Stimulated activated naive CD4-positive, alpha-beta T cell treated with Interleukin-2 at 50 U/mL for 16 hours (primary cell): ENCODE measurements at regions not wholly inside any gene's neighbourhood (a gene's known extent, or its start where the extent isn't known, plus 50 kb on each side); places are given as distances from the start of the nearest gene placed in this dataset.
"Not testable (repeated sequence)": the region's sequence is repeated elsewhere in the genome, so short reads cannot be mapped to it uniquely, and the experiment has no call there.

Source experiments
- DNase-seq: peaks from one replicate; lab custom pipeline; 2025; lab: John Stamatoyannopoulos, UW

DNA sequence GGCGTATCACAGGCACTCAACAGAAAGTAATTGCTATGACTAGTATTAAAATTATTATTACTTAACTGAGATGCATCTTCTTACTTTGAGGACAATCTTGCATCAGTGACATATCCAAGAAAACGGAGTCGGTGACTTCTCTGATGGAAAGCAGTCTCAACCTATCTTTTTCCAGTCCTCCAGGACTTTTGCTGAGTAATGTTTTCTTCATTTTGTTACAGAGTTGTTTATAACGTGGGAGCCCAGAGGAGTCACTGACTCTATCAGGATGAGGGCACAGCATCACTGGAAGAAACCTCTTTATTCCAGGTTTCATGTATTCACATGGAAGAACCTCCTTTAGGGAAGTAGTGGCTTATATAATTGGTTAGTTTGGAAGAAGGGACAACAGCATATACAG is 51.5 kb upstream of the MELK start:
- no peak for DNase-seq

DNA sequence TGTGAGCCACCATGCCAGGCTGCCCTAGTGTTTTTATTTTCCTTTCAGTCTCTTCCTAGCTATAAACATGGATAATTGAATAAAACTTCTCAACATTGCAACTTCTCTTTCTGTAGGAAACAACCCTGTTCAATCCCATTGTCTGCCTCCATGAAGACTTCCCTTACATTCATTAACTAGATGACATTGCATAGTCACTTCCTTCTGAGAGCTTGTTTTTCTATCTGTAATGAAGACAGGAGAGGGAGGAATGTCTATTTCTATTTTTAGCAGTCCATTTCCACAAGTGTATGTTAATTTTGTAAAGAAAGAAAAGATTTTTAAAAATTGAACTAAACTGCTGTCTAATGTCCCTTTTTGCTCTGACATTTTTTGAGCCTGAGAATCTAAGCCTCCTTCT is 55.6 kb upstream of the MELK start:
- no peak for DNase-seq

DNA sequence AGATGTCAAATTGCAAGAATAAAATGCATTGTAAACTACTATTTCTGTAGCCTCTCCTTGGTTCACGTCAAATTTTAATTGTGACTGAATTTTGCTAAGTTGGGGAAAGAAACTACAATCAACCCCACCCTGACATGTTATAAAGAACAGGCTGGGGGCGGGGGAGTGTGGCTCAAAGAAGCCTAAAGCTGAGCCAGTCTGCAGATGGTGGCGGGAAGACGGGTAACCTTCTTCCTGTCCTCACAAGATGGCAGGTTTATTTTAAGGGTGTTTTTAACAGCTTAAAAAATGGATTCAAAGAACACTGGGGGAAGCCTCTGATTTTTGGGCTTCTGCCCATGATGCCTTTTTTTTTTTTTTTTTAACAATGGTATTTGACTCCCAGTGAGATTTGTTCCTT is 68.5 kb upstream of the MELK start:
- no peak for DNase-seq

DNA sequence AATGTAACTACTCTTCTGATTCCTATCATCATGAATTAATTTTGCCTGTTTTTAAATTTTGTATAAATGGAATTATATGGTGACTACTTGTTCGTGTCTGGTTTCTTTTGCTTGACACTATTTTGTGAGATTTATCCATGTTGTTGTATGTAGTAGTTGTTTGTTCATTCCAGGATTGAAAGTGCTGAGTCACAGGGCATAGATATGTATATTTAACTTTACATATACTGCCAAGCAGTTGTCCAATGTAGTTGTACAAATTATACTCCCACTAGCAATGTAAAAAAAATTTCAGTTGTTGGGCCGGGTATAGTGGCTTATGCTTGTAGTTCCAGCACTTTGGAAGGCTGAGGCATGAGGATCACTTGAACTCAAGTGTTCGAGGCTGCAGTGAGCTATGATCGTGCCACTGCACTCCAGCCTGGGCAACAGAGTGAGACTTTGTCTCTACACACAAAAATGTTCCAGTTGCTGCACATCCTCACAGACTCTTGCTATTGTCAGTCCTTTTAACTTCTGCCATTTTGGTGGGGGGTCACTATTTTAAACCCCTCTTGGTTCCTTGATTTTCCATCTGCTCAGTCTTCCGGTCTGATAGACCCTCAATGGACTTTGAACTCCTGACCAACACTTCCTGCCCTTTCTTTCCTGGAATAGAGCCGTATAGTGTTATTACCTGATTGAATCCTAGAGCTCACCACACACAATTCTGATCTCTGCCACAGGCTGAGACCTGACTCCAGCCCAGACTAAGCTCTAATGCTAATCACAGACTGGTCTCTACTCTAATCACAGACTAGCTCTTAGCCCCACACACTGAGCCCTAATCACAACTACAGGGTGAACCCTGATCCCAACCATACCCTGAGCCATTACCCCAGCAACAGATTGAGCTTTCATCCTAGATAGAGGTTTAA is 69.3 kb upstream of the MELK start:
- DNase-seq: no peak

DNA sequence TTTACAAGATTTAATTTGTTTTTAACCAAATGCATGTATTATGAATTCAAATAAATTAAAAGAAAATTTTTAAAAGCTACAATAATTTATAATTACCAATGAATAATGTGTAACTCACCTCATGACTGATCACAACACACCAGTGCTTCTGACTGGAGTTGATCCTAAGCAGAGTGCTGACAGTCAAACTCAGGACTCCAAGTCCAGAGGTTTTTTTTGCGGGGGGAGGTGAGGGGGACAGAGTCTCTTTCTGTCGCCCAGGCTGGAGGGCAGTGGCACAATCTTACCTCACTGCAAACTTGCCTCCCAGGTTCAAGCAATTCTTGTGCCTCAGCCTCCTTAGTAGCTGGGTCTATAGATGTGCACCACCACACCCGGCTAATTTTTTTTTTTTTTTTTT is 71.0 kb upstream of the MELK start:
- DNase-seq: no peak

DNA sequence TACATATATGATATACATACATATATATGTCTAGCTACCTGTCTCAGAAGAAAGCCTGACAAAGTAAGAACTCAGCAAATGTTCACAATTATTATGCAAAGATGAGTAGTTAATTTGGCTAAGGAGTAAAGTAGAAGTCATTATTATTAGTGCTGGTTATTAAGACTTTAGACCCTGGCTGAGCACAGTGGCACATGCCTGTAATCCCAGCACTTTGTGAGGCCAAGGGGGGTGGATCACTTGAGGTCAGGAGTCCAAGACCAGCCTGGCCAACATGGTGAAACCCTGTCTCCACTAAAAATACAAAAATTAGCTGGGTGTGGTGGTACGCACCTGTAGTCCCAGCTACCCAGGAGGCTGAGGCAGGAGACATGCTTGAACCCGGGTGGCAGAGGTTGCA is 71.8 kb upstream of the MELK start:
- not testable (repeated sequence) for DNase-seq

DNA sequence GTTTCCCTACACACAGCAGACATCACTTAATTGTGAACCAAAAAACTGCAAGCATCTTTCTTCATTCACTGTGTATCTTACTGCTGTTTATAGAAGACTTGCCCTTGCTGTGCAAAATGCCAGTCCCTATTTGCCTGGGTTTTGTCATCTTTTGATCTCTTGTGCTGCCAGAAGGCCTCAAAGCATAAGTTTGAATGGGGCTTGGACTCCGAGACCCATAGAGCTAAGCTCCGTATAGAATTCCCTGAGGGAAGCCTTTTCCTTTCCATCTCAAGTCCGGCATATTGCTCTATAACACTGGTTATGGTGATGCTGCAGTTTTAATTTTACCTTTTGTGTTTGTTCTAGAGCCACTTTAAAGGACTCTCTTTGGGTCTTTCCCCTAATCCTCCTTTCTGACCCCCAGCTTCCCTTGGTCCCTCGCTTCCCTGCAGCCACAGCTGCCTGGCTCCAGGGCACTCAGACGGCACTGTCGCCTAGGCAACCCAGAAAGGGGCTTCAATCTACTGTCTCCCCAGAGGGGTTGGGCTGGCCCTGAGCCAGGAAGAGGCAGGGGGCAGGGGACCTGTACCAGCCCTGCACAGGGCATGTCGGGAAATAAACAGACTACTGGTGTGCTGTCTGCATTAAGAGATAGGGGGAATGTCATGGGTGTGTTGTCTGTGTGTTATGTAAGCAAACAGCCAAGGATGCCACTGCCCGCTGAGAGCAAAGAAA is 73.4 kb upstream of the MELK start:
- DNase-seq: no peak

DNA sequence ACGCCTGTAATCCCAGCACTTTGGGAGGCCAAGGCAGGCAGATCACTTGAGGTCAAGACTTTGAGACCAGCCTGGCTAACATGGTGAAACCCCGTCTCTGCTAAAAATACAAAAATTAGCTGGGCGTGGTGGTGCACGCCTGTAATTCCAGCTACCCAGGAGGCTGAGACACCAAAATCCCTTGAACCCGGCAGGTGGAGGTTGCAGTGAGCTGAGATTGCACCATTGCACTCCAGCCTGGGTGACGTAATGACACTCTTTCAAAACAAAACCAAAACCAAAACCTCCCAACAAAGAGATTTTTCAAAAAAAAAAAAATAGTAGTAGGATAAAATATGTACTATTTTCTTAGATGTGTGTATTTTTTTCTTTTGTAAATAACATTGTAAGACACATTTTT is 79.1 kb upstream of the MELK start:
- peak; percentile 10 for DNase-seq

DNA sequence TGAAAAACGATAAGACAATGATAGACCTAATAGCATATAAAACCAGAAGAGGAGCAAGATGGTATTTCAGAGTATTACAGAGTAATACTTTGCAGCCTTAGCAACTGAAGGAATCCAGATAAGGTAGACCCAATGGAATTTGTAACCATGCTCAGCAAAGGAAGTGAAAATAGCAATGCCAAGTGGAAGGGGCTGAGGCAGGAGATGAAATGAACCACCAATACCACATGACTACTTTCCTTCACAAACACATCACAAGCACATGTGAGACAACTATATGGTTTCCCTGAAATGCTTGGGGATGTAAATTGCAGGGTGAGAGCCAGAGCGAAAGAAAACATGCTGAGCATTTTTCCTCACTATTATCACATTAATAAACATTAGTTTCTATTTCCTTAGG is 79.8 kb upstream of the MELK start:
- DNase-seq: no peak

DNA sequence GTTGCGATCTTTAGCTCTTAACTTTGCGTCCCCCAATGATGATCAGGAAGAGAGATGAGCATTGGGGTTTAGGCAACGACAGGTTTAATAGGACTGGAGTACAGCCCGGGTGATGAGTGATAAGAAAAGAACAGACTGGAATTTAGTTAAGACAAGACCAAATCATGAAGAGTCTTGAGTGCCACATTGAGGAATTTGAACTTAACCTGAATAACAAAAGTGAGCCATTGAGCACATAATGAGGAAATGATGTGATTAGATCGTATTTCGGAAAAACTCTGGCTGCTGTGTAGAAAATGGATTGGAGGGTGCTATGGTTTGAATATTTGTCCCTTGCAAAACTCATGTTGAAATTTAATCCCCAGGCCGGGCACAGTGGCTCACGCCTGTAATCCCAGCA is 83.2 kb upstream of the MELK start:
- DNase-seq: no peak

DNA sequence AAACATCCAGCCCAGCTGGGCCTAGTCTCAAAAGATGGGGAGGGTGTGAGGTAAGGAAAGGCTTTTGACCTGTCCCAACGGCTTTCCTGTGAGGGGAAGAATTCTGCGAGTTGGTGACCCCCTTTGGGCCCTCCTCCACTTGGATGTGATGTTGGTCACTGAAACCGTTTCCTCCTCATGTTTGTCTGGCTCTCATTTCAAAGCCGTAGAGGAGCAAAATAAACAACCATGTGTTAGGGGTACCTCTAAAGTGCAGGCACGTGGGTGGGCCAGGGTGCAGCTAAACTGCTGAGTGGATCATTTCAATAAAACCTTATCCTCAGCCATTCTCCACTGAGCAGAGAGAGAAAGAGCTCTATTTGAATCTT is 84.3 kb upstream of the MELK start:
- peak; percentile 36 for DNase-seq

DNA sequence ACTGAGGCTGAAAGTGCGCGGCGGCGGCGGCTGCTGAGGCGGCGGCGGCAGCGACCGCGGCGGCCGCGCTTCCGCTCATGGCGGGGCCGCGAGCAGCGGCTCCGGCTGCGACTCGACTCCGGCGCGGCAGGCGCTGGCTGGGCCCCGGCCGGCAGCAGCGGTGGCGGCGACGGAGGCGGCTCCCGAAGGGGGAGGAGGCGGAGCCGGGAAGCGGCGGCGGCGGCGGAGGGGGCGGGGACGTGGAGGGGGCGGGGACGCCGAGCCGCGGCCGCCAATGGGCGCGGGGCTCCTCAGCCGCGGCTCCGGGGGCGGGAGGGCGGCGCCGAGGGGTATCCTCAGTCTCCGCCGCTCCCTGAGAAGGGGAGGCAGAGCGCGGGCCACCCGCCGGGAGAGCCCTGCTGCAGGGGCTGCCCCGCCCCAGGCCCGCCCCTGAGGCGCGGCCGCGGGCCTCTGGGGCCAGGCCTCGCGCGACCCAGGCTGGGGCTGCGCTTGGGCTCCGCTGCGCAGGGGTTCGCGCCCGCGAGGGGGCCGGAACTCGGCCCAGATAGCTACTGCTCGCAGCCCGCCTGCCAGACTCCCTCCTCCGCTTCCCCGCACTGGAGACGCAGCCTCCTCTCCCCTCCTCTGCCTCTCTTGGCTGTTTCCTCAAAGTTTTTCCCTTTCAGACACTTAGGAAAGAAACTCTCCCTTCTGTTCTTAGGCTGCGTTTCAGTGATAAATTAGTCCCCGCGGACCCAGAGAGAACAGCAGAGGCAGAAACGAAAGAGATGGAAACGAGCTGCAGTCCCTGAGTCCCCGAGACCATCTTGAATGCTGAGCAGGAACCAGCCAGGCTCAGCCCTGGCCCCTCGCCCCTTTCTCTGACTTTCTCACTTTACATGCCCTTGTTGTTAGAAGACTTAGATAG is 85.0 kb upstream of the MELK start:
- peak; percentile 91 for DNase-seq

DNA sequence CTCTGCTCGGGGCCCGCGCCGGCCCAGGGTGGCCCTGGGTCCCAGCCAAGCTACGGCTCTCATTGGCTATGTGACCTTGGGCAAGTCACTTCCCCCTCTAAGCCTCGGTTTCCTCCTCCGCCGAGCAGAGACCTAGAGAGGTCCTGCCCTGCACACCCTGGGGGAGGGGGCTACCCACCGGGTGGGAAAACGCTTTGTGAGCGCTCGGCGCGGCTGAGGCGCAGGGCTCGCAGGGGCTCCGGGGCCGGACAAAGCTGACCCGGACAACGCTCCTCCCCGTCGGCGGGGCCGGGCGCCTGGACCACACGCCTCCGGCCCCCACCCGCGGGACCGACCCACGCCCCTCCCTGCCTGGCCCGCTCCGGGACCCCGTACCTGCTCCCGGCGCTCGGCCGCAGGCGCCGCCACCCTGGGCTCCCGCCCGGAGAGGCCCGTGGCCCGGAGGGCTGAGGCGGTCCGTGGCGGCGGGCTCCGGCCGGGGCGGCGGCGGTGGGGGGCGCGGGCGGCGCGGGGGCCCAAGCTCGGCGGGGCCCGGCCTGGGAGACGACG is 85.7 kb upstream of the MELK start:
- peak; percentile 40 for DNase-seq

DNA sequence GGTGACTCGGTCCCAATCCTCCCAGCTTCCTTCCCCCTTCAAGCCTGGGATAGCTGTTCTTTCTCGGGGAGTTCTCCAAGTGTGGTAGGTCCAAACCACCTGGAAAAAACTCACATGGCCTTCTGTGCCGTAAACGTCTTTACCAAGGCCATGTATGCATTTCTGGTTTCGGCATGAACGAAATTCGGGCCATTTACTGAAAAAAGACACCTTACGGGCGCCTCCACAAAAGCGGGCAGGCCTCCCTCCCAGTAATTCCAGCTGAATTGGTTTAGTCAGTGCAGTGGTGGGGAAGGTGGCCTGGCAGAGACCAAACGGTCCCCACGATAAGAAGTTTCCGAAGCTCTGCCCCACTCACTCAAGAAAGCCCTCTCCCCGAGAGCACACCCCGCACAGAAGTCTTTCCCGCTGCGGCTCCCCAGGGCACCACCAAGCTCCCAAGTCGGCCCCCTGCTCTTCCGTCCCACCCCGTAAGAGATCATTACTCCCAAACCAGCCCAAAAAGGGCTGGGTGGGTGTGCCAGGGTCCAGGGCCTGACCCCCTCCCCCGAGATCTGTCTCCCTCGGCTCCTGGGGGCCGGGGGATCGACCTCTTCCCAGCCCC is 86.3 kb upstream of the MELK start:
- DNase-seq: peak; percentile 4

DNA sequence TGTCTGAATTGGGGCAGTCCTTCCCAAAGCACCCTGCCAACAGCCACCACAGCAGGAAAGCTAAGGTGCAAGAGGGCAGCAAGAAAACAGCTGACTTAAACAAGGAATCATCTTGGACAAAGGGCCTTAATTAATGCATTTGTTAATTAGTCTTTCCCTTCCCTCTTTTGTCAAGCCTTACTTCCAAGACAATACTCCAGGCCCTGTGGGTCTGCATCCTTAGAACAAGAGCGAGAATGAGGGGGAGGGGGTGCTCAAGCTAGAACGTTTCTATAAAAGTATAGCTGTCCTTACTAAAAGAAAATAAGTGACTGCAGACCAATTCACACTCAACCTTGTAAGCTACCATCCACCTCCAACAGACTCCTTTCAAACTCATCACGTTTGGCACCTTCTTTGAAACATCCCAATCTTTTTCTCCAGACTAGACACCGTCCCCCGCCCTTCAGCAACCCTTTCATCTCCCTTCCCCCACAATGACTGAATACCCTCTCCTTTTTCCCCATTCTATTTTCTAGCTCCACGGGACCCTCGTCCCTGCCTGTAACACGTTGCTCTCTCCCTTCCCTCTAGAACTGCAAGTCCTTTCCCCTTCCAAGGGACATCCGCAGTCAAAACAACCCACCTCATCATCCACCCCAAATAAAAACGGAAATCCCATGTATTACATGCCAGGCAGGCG is 85.7 kb upstream of the RNF38 start:
- DNase-seq: no peak

DNA sequence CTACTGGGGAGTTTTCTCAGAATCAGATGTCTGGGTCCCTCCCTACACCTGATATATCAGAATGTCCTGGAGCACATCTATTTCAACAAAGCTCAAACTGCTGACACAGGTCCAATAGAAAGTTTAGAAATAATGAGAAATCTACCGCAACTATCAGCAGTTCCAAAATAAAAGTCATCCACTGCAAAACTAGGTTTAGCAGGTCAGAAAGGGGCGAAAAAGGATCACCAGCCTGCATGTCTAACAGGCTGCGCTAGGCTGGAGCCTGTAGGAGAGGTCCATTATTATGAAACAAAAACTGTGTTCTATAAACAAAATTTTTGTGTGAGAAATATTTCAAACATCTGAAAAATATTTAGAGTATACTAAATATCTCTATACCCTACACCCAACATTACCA is 84.1 kb upstream of the RNF38 start:
- no peak for DNase-seq

DNA sequence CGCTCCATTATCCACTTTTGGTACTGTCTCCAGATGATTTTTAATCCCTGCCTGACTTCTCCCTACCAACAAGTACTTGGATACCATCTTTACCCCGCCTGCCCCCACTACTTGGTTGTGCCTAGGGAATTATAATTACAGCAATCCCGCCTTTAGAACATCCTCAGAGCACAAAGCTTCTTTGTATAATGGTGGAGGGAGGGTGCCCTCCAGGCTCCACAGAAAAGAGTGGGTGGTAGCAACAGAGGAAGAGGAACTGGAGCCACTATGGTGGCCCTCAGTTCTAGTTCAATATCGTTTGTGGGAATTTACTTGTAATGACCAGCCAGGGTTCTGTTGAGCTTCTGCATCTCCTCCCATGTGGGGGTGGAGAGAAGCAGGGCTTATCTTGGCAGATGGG is 79.0 kb upstream of the RNF38 start:
- DNase-seq: no peak

DNA sequence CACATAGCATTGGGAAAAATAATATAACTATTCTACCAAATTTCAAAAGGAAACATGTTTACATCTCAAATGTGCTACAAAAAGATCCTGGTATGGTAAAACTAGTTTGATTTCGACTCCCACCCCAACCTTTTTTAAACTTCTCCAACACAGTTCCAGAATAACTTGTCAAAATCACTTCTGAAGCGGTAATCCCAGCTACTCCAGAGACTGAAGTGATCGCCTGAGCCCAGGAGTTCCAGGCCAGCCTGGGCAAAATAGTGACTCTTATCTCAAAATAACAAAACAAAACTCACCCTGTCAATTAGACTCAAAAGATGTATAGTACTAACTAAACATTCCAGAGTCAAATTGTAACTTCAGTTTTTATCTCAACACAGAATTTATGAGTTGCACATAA is 71.3 kb upstream of the RNF38 start:
- DNase-seq: no peak

DNA sequence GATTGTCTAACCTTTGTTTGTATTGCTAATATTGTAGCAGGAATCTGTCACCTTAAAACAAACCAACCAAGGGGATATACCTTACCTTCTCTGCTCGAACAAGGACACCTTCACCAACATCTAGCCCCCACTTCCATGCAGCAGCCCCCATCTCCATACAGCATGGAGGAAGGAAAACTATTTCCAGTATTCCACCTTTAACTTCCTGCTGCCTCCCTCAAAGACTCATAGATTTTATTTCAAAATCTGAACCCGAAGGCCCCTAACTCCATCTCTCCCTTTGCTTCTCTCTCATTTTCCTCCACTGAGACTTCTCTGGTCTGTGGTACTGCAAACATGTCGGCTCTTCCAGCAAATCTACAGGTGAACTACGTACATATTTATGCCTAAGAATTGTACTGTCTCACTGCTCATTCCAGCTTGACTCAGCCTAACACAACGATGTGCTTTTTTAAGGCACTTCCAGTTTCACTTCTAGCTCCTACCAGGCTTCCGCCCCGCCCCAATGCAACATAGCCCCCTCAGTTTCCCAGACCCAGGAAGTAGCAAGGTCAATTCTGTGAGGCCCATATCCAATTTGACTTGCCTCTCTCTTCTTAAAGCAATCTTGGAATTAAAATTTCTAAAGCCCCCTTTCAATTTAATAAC is 70.7 kb upstream of the RNF38 start:
- peak; percentile 62 for DNase-seq

DNA sequence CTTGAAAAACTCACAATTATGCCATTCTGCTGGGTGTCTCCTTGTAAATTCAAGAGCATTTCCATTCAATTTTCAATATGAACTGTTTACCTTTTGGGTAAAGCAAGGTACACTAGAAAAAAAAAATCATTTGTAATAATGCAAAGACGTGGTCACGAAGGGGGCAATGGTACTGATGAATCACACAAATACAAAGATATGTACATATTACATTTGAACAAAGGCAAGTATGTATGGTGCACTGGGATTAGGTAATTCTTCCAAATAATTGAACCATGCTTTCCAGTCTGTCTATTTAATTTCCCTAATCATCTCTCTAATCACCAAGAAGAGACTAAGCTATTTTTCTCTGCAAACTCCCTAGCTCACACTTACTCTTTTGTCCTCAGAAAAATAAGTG is 63.4 kb upstream of the RNF38 start:
- DNase-seq: no peak

DNA sequence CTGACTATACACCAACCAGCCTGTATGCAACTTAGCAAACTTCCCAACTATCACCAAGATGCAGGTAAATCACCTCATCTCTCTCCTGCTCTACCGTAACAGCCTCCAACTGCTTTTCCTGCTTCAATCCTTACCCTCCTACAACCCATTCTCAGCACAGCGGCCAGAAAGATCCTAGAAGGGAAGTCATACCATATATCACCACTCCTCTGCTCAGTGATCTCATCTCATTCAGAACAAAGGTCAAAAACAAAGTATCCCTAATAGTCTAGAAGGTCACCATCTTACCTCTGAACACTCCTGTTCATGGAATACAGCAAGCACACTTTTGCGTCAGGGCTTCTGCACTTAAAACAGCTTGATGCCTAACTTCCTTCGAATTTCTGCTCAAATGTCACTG is 62.2 kb upstream of the RNF38 start:
- no peak for DNase-seq
